Kidney (tissue), 13 donors: ENCODE measurements at regions not wholly inside any gene's neighbourhood (a gene's known extent, or its start where the extent isn't known, plus 50 kb on each side); places are given as distances from the start of the nearest gene placed in this dataset.
A peak's percentile ranks its signal among the peaks of the same experiment; 100 is the strongest.

Source experiments
- DNase-seq, 5 donors: peaks; one replicate each; pipeline ENCODE4 v3.0.0-alpha.2; 2013 to 2020
- FAIRE-seq: peaks from 2 replicates; lab custom pipeline; 2012; peaks lifted over from hg19 to GRCh38; lab: Jason Lieb, UNC
- H3K27ac ChIP-seq, 2 donors: one replicate each; pipeline ENCODE4 v1.7.0; 2013; ENCODE audit warnings: low read depth in 2 of 2, low read length in 2 of 2, inconsistent platforms in 1 of 2
- H3K27me3 ChIP-seq: one replicate; pipeline ENCODE4 v1.7.1; 2013; ENCODE audit warnings: low read length, inconsistent platforms; ENCODE audit not compliant: control insufficient read depth, insufficient read depth
- H3K36me3 ChIP-seq, 3 donors: one replicate each; pipeline versions ENCODE4 v1.7.0 to v1.7.1; 2013; ENCODE audit warnings: low read length in 3 of 3, control low read depth in 1 of 3, inconsistent platforms in 1 of 3; ENCODE audit not compliant: insufficient read depth in 3 of 3, control insufficient read depth in 2 of 3
- H3K4me1 ChIP-seq, 3 donors: one replicate each; pipeline versions ENCODE4 v1.7.0 to v1.7.1; 2013; ENCODE audit warnings: low read length in 3 of 3, inconsistent platforms in 1 of 3, low read depth in 1 of 3; ENCODE audit not compliant: control insufficient read depth in 2 of 3, insufficient read depth in 2 of 3
- H3K4me3 ChIP-seq, 3 donors: one replicate each; pipeline versions ENCODE4 v1.7.0 to v1.8.1; 2013; ENCODE audit warnings: low read length in 3 of 3, control low read depth in 1 of 3, inconsistent platforms in 1 of 3
- H3K9ac ChIP-seq, 3 donors: one replicate each; pipeline versions ENCODE4 v1.7.0 to v1.7.1; 2013; ENCODE audit warnings: low read length in 3 of 3, control low read depth in 1 of 3, inconsistent platforms in 1 of 3
- H3K9me3 ChIP-seq, 3 donors: one replicate each; pipeline versions ENCODE4 v1.7.0 to v1.7.1; 2013; ENCODE audit warnings: low read length in 3 of 3, control low read depth in 1 of 3, inconsistent platforms in 1 of 3; ENCODE audit not compliant: control insufficient read depth in 2 of 3, insufficient read depth in 1 of 3
- intact Hi-C: fragments of 100-400 bp; cut with DNase I; formaldehyde crosslinking; loops from one replicate; pipeline ENCODE4 v1.11.1; 2022
- TF ChIP-seq, protein P1 (sequence below): IDR thresholded peaks from 3 replicates; pipeline ENCODE4 v1.5.1; 2012; ENCODE audit warnings: mild to moderate bottlenecking, moderate library complexity, borderline replicate concordance; ENCODE audit not compliant: insufficient read depth; ENCODE audit errors: extremely low read depth
- donor health status: control.
- donor health status: control.
- donor health status: control.
- donor health status: control.
- donor health status: control.
- donor health status: DM: yes; HTN: yes; CAD: no.
- donor health status: Normal renal cell carcinoma (clear cell type).

GRCh38 chr15:68512598-68512997, 66.2 kb upstream of the CORO2B start:
- Histone ChIP-seq H3K27ac (peak overlapping the region in 1 of 2 donors; percentile 43), H3K9ac (no peak overlapping the region), H3K4me1 (peaks cover 0 to 3% (median 0%) of the 10 kb centered on the region in 3 donors), H3K27me3 (no peaks in the 10 kb centered on the region), H3K36me3 (no peaks in the 10 kb centered on the region), H3K4me3 (no peak overlapping the region), H3K9me3 (no peaks in the 10 kb centered on the region)
- intact Hi-C loops = no loop called here
- TF ChIP-seq, protein P1, sequence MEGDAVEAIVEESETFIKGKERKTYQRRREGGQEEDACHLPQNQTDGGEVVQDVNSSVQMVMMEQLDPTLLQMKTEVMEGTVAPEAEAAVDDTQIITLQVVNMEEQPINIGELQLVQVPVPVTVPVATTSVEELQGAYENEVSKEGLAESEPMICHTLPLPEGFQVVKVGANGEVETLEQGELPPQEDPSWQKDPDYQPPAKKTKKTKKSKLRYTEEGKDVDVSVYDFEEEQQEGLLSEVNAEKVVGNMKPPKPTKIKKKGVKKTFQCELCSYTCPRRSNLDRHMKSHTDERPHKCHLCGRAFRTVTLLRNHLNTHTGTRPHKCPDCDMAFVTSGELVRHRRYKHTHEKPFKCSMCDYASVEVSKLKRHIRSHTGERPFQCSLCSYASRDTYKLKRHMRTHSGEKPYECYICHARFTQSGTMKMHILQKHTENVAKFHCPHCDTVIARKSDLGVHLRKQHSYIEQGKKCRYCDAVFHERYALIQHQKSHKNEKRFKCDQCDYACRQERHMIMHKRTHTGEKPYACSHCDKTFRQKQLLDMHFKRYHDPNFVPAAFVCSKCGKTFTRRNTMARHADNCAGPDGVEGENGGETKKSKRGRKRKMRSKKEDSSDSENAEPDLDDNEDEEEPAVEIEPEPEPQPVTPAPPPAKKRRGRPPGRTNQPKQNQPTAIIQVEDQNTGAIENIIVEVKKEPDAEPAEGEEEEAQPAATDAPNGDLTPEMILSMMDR = no peak
- DNase-seq (peak in 3 of 5 donors; percentile 23 to 72 (median 45)), FAIRE-seq (no peak)

- FAIRE-seq (no peak), DNase-seq (no peak)
- Histone ChIP-seq H3K9me3 (no peaks in the 10 kb centered on the region), H3K27ac (no peak overlapping the region), H3K4me1 (peaks cover 0 to 7% (median 0%) of the 10 kb centered on the region in 3 donors), H3K9ac (no peak overlapping the region), H3K4me3 (no peak overlapping the region), H3K36me3 (no peaks in the 10 kb centered on the region), H3K27me3 (no peaks in the 10 kb centered on the region)
- TF ChIP-seq, protein P1 = no peak
- intact Hi-C loops = no loop called here
Observed at GRCh38 chr15:68515371-68516095, 63.3 kb upstream of the CORO2B start.

GRCh38 chr15:68517285-68517761, 61.5 kb upstream of the CORO2B start:
- FAIRE-seq (no peak), DNase-seq (no peak)
- TF ChIP-seq, protein P1 = no peak
- Histone ChIP-seq H3K4me1 (peaks cover 0 to 4% (median 0%) of the 10 kb centered on the region in 3 donors), H3K36me3 (no peaks in the 10 kb centered on the region), H3K4me3 (no peak overlapping the region), H3K9ac (no peak overlapping the region), H3K27ac (no peak overlapping the region), H3K9me3 (no peaks in the 10 kb centered on the region), H3K27me3 (no peaks in the 10 kb centered on the region)
- intact Hi-C loops = no loop called here
